Tongue (tissue), 1 donor: ENCODE measurements at regions not wholly inside any gene's neighbourhood (a gene's known extent, or its start where the extent isn't known, plus 50 kb on each side); places are given as distances from the start of the nearest gene placed in this dataset.

Experiments used
- DNase-seq: peaks from one replicate; pipeline ENCODE4 v3.0.0-alpha.2; 2015

GRCh38 chr7:13321316-13321715 lies 633.9 kb downstream of the ARL4A start:
- no peak for DNase-seq

GRCh38 chr7:13322126-13322525 lies 634.7 kb downstream of the ARL4A start:
- no peak for DNase-seq

- no peak for DNase-seq
These were observed 640.2 kb downstream of the ARL4A start for GRCh38 chr7:13327669-13328068.

- DNase-seq, result no peak
These were observed 645.9 kb downstream of the ARL4A start for GRCh38 chr7:13333371-13333770.

- no peak for DNase-seq
These were observed 648.8 kb downstream of the ARL4A start for GRCh38 chr7:13336227-13336626.

GRCh38 chr7:13352677-13353076 lies 636.8 kb downstream of the ETV1 start:
- DNase-seq, result no peak

GRCh38 chr7:13359656-13360055 lies 629.8 kb downstream of the ETV1 start:
- no peak for DNase-seq

GRCh38 chr7:13386741-13387140 lies 602.7 kb downstream of the ETV1 start:
- DNase-seq, result no peak

GRCh38 chr7:13407911-13408310 lies 581.6 kb downstream of the ETV1 start:
- no peak for DNase-seq

GRCh38 chr7:13411151-13411550 lies 578.3 kb downstream of the ETV1 start:
- no peak for DNase-seq

GRCh38 chr7:13411636-13412035 lies 577.8 kb downstream of the ETV1 start:
- DNase-seq, result no peak

- DNase-seq, result no peak
These were observed 575.3 kb downstream of the ETV1 start for GRCh38 chr7:13414181-13414580.

GRCh38 chr7:13414661-13415107 lies 574.8 kb downstream of the ETV1 start:
- peak; percentile 23 for DNase-seq

- no peak for DNase-seq
These were observed 573.4 kb downstream of the ETV1 start for GRCh38 chr7:13416071-13416470.

GRCh38 chr7:13416544-13416943 lies 572.9 kb downstream of the ETV1 start:
- no peak for DNase-seq

GRCh38 chr7:13420726-13421125 lies 568.7 kb downstream of the ETV1 start:
- DNase-seq, result no peak

- no peak for DNase-seq
These were observed 567.7 kb downstream of the ETV1 start for GRCh38 chr7:13421776-13422175.

- no peak for DNase-seq
These were observed 555.5 kb downstream of the ETV1 start for GRCh38 chr7:13433946-13434345.

- no peak for DNase-seq
These were observed 547.2 kb downstream of the ETV1 start for GRCh38 chr7:13442226-13442625.

- no peak for DNase-seq
These were observed 541.8 kb downstream of the ETV1 start for GRCh38 chr7:13447637-13448036.

- no peak for DNase-seq
These were observed 541.2 kb downstream of the ETV1 start for GRCh38 chr7:13448243-13448642.

- DNase-seq, result peak; percentile 27
These were observed 540.0 kb downstream of the ETV1 start for GRCh38 chr7:13449460-13449859.

- DNase-seq, result no peak
These were observed 534.4 kb downstream of the ETV1 start for GRCh38 chr7:13454916-13455592.

GRCh38 chr7:13457790-13458189 lies 531.7 kb downstream of the ETV1 start:
- DNase-seq, result peak; percentile 68
